22Rv1 (cell line): ENCODE measurements at regions not wholly inside any gene's neighbourhood (a gene's known extent, or its start where the extent isn't known, plus 50 kb on each side); places are given as distances from the start of the nearest gene placed in this dataset.

Source experiments
- ZFX ChIP-seq: fragments of 450-650 bp; IDR thresholded peaks from 2 replicates; pipeline ENCODE4 v1.6.1; 2017; ENCODE audit warnings: antibody characterized with exemption, borderline replicate concordance
- TF ChIP-seq, protein P1 (sequence below): fragments of 450-650 bp; IDR thresholded peaks from 2 replicates; pipeline ENCODE4 v1.5.1; 2017; ENCODE audit warnings: mild to moderate bottlenecking

DNA sequence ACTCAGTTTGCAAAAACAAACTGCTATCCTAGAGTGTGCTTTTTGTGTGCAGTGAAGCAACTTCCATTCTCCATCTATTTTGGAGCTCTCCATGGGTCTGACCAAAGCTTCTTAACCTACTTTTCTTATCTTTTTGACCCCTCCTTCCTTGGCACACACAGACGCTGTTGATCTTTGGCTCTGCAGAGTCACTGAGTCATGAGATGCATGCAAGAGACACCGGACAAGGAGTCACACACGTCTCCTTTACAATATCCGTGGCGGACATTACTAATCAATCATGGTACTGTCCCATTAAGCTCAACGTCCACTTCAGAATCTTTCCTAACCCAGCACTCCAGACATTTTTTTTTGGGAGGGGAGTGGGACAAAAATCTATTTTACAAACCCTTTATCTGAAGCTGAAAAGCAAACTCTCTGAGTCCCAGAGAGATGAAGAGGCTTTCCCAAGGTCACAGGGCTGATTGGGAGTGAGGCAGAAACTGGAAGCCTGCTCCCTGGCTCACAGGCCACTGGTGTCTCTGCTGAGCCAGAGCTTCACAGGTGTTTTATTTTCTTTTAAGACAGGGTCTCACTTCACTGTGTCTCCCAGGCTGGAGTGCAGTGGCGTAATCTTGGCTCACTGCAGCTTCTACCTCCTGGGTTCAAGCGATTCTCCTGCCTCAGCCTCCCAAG lies 165.8 kb upstream of the SYT13 start:
- TF ChIP-seq, protein P1, sequence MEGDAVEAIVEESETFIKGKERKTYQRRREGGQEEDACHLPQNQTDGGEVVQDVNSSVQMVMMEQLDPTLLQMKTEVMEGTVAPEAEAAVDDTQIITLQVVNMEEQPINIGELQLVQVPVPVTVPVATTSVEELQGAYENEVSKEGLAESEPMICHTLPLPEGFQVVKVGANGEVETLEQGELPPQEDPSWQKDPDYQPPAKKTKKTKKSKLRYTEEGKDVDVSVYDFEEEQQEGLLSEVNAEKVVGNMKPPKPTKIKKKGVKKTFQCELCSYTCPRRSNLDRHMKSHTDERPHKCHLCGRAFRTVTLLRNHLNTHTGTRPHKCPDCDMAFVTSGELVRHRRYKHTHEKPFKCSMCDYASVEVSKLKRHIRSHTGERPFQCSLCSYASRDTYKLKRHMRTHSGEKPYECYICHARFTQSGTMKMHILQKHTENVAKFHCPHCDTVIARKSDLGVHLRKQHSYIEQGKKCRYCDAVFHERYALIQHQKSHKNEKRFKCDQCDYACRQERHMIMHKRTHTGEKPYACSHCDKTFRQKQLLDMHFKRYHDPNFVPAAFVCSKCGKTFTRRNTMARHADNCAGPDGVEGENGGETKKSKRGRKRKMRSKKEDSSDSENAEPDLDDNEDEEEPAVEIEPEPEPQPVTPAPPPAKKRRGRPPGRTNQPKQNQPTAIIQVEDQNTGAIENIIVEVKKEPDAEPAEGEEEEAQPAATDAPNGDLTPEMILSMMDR: no peak
- TF ChIP-seq ZFX: no peak
